MCF 10A (cell line): ENCODE measurements at regions not wholly inside any gene's neighbourhood (a gene's known extent, or its start where the extent isn't known, plus 50 kb on each side); places are given as distances from the start of the nearest gene placed in this dataset.

Experiments used
- BruUV-seq: library from RNA; stranded (reverse); fragments of 400-500 nt; replicated peaks from 2 replicates; lab custom pipeline; 2021; lab: Mats Ljungman, UMichigan
- CTCF ChIA-PET: fragments of 300-600 bp; sonication (Branson Sonifier 250); formaldehyde crosslinking; extraction: SDS; loops from one replicate; lab custom pipeline; 2021; ENCODE audit warnings: antibody characterized with exemption, inconsistent platforms; lab: Yijun Ruan, JAX
- POLR2A ChIA-PET: fragments of 300-600, 350-650 bp; sonication (Branson Sonifier 250); formaldehyde crosslinking; extraction: SDS; loops from one replicate; lab custom pipeline; 2020; ENCODE audit warnings: antibody characterized with exemption, inconsistent platforms; lab: Yijun Ruan, JAX
- DNase-seq: peaks from one replicate; pipeline ENCODE4 v3.0.0-alpha.2; 2018; ENCODE audit not compliant: unreplicated experiment
- H3K27ac Mint-ChIP-seq: one replicate; pipeline ENCODE4 v1.8.0; 2022; ENCODE audit warnings: mild to moderate bottlenecking, low read depth, mixed read lengths; ENCODE audit not compliant: unreplicated experiment
- H3K27me3 Mint-ChIP-seq: one replicate; pipeline ENCODE4 v1.8.0; 2022; ENCODE audit warnings: mixed read lengths; ENCODE audit not compliant: insufficient read depth, unreplicated experiment
- H3K36me3 Mint-ChIP-seq: one replicate; pipeline ENCODE4 v1.8.0; 2022; ENCODE audit warnings: mild to moderate bottlenecking, moderate library complexity, mixed read lengths; ENCODE audit not compliant: insufficient read depth, unreplicated experiment
- H3K4me1 Mint-ChIP-seq: one replicate; pipeline ENCODE4 v1.8.0; 2022; ENCODE audit warnings: mixed read lengths; ENCODE audit not compliant: insufficient read depth, unreplicated experiment
- H3K4me3 Mint-ChIP-seq: one replicate; pipeline ENCODE4 v1.8.0; 2022; ENCODE audit warnings: mild to moderate bottlenecking, moderate library complexity, mixed read lengths; ENCODE audit not compliant: unreplicated experiment
- H3K9me3 Mint-ChIP-seq: one replicate; pipeline ENCODE4 v1.8.0; 2022; ENCODE audit warnings: mixed read lengths; ENCODE audit not compliant: unreplicated experiment
- CTCF ChIP-seq: fragments of 200-600 bp; IDR thresholded peaks from one replicate; pipeline ENCODE4 v1.8.0; 2022; ENCODE audit warnings: antibody characterized with exemption, mild to moderate bottlenecking; ENCODE audit not compliant: unreplicated experiment
- intact Hi-C: fragments of 100-400 bp; cut with micrococcal nuclease; formaldehyde crosslinking; loops from 2 replicates; pipeline ENCODE4 v1.14.1; 2022

GRCh38 chr3:127459891-127460290 lies 130.6 kb downstream of the TPRA1 start:
- POLR2A ChIA-PET, result no interaction called here
- Mint-ChIP-seq H3K36me3 (no peaks in the 10 kb centered on the region), H3K9me3 (no peaks in the 10 kb centered on the region), H3K27ac (no peak overlapping the region), H3K4me1 (peaks cover 28% of the 10 kb centered on the region), H3K27me3 (no peaks in the 10 kb centered on the region), H3K4me3 (no peak overlapping the region)
- DNase-seq, result no peak
- BruUV-seq, result no TSS peak
- CTCF ChIA-PET, result interaction anchor here (0.6 to 1.2 kb wide), 2 partner anchors 108 to 780 kb away, joined by 4 read pairs; no protein-coding TSS in a partner anchor
- no peak for TF ChIP-seq CTCF
- intact Hi-C loops, result no loop called here

- CTCF ChIA-PET, result interaction anchor here (0.7 to 7.0 kb wide), 3 partner anchors 9 to 780 kb away, joined by 3 to 47 read pairs (median 12); no protein-coding TSS in a partner anchor
- POLR2A ChIA-PET, result no interaction called here
- intact Hi-C loops, result no loop called here
- no peak overlapping the region for H3K27ac Mint-ChIP-seq
- H3K27me3 Mint-ChIP-seq, result no peaks in the 10 kb centered on the region
- no peak for DNase-seq
- H3K4me3 Mint-ChIP-seq, result no peak overlapping the region
- peaks cover 28% of the 10 kb centered on the region for H3K4me1 Mint-ChIP-seq
- H3K9me3 Mint-ChIP-seq, result no peaks in the 10 kb centered on the region
- no TSS peak for BruUV-seq
- TF ChIP-seq CTCF, result no peak
- H3K36me3 Mint-ChIP-seq, result no peaks in the 10 kb centered on the region
Observed at GRCh38 chr3:127458696-127459604, 131.6 kb downstream of the TPRA1 start.

GRCh38 chr3:127457546-127458145 lies 132.9 kb downstream of the TPRA1 start:
- POLR2A ChIA-PET, result interaction anchor here (0.6 to 2.7 kb wide), 10 partner anchors 154 to 705 kb away, joined by 3 to 16 read pairs (median 4); no protein-coding TSS in a partner anchor
- H3K27ac Mint-ChIP-seq, result peak overlapping the region; percentile 47
- peak overlapping the region; percentile 62 for H3K4me3 Mint-ChIP-seq
- DNase-seq, result no peak
- no peaks in the 10 kb centered on the region for H3K27me3 Mint-ChIP-seq
- intact Hi-C loops, result loop anchor here (1.0 to 2.0 kb wide), 2 partner anchors 87 to 475 kb away; partner anchors contain the start of gene PLXNA1
- no peaks in the 10 kb centered on the region for H3K36me3 Mint-ChIP-seq
- no peak for TF ChIP-seq CTCF
- BruUV-seq, result no TSS peak
- no peaks in the 10 kb centered on the region for H3K9me3 Mint-ChIP-seq
- peaks cover 28% of the 10 kb centered on the region for H3K4me1 Mint-ChIP-seq
- CTCF ChIA-PET, result interaction anchor here (0.6 to 7.0 kb wide), 13 partner anchors 35 to 779 kb away, joined by 3 to 47 read pairs (median 3); no protein-coding TSS in a partner anchor

GRCh38 chr3:127457094-127457475 lies 133.4 kb downstream of the TPRA1 start:
- H3K4me3 Mint-ChIP-seq, result peak overlapping the region; percentile 62
- DNase-seq, result peak; percentile 81
- H3K27me3 Mint-ChIP-seq, result no peaks in the 10 kb centered on the region
- ChIA-PET POLR2A (interaction anchor here (0.6 to 2.7 kb wide), 13 partner anchors 153 to 981 kb away, joined by 3 to 16 read pairs (median 3); partner anchors contain the start of gene ZXDC), CTCF (interaction anchor here (0.6 to 7.0 kb wide), 12 partner anchors 36 to 778 kb away, joined by 3 to 47 read pairs (median 4); partner anchors contain the start of gene PLXNA1)
- no peaks in the 10 kb centered on the region for H3K36me3 Mint-ChIP-seq
- peaks cover 28% of the 10 kb centered on the region for H3K4me1 Mint-ChIP-seq
- intact Hi-C loops, result loop anchor here (1.0 to 2.0 kb wide), 2 partner anchors 87 to 474 kb away; partner anchors contain the start of gene PLXNA1
- H3K9me3 Mint-ChIP-seq, result no peaks in the 10 kb centered on the region
- no peak for TF ChIP-seq CTCF
- no TSS peak for BruUV-seq
- peak overlapping the region; percentile 47 for H3K27ac Mint-ChIP-seq
